ENCODE measurements at regions not wholly inside any gene's neighbourhood (a gene's known extent, or its start where the extent isn't known, plus 50 kb on each side); places are given as distances from the start of the nearest gene placed in this dataset.

DNA sequence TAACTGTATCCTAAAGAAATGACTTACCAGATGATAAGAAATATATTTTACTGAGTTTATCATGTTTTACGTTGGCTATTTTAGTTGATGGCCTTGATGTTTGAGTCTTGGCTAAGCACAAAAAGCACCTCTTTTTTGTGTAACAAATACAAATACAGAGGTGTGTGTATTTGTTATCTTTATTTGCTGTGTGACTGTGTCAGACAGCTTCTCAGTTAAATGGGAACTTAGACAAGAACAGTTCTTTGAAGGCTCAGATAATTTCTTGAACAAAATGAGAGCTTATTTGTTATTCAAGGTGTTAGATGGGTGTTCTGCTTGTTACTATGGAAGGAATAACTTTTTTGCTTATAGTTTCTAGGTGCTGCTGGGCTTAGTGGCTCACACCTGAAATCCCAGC, 95.4 kb downstream of the RPS12 start:
- Mint-ChIP-seq H3K27me3 (peaks cover 5% of the 10 kb centered on the region), H3K9me3 (ENCODE audit: insufficient read depth) (no peaks in the 10 kb centered on the region), H3K4me1 (no peaks in the 10 kb centered on the region), H3K4me3 (no peak overlapping the region), H3K27ac (no peak overlapping the region)
- DNase-seq (no peak), ATAC-seq (ENCODE audit: low read depth) (no peak)
- H3K4me2 ChIP-seq (replicated peaks; ENCODE audit: low read depth, low read length, poor library complexity, severe bottlenecking), result no peak overlapping the region
- whole genome bisulfite sequencing (ENCODE audit: insufficient coverage), result no CpG with 5 or more reads among the region's 1 CpG
- H3K4me1 ChIP-seq (ENCODE audit: control insufficient read depth in 2 of 2, insufficient read depth in 2 of 2, low read length in 2 of 2), result no peaks in the 10 kb centered on the region
- ChIA-PET CTCF (no interaction called here), POLR2A (no interaction called here)
- no peaks in the 10 kb centered on the region for H3K9me3 ChIP-seq (ENCODE audit: control extremely low read depth in 1 of 3, control insufficient read depth in 2 of 3, insufficient read depth in 1 of 3, low read length in 2 of 3)
- no peak overlapping the region for H3K27ac ChIP-seq (ENCODE audit: low read length in 2 of 2)
- H3K79me2 ChIP-seq (ENCODE audit: control insufficient read depth, insufficient read depth, low read length), result no peaks in the 10 kb centered on the region
- no peaks in the 10 kb centered on the region for H4K20me1 ChIP-seq (ENCODE audit: control insufficient read depth, insufficient read depth, low read length, poor library complexity, severe bottlenecking)
- intact Hi-C loops (cut with micrococcal nuclease), result no loop called here
- no peak overlapping the region for H3K4me3 ChIP-seq (ENCODE audit: control extremely low read depth in 1 of 5, extremely low read depth in 1 of 5, insufficient read depth in 1 of 5, low read depth in 2 of 5, low read length in 4 of 5)
- H2AFZ ChIP-seq (ENCODE audit: insufficient read depth, low read depth, low read length, poor library complexity, severe bottlenecking), result no peak overlapping the region
- TF ChIP-seq, protein P1, sequence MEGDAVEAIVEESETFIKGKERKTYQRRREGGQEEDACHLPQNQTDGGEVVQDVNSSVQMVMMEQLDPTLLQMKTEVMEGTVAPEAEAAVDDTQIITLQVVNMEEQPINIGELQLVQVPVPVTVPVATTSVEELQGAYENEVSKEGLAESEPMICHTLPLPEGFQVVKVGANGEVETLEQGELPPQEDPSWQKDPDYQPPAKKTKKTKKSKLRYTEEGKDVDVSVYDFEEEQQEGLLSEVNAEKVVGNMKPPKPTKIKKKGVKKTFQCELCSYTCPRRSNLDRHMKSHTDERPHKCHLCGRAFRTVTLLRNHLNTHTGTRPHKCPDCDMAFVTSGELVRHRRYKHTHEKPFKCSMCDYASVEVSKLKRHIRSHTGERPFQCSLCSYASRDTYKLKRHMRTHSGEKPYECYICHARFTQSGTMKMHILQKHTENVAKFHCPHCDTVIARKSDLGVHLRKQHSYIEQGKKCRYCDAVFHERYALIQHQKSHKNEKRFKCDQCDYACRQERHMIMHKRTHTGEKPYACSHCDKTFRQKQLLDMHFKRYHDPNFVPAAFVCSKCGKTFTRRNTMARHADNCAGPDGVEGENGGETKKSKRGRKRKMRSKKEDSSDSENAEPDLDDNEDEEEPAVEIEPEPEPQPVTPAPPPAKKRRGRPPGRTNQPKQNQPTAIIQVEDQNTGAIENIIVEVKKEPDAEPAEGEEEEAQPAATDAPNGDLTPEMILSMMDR (IDR thresholded peaks at IDR 0.05), result no peak
- TF ChIP-seq EZH2 (IDR thresholded peaks at IDR 0.05; ENCODE audit: borderline replicate concordance, insufficient read depth, low read depth, low read length, poor library complexity, severe bottlenecking), result no peak
- no peak overlapping the region for H3K9ac ChIP-seq (ENCODE audit: low read length)
- H3K27me3 ChIP-seq (replicated peaks in 1 of 4; ENCODE audit: control extremely low read depth in 1 of 4, control insufficient read depth in 3 of 4, insufficient read depth in 4 of 4, low read length in 3 of 4), result no peaks in the 10 kb centered on the region
- no peaks in the 10 kb centered on the region for H3K36me3 ChIP-seq (replicated peaks in 1 of 2; ENCODE audit: control extremely low read depth in 1 of 2, control insufficient read depth in 1 of 2, extremely low read depth in 1 of 2, insufficient read depth in 2 of 2, low read length in 1 of 2)

DNA sequence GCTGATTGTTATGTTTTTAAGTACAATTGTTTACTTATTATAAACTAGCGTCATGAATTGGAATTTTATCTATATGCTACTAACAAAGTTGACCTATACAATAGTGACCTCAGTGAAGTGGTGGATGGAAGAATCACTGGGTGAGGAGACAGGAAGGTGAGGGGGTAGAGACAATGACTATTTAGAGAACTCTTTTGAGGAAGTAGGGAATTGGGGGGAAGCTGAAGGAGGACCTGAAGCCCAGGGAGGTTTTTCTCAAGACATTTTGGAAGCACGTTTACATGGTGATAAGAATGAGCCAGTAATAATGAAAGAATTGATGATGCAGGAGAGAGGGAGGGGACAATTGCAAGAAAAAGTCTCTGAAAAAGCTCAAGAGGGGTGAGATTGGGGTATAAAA, 96.4 kb downstream of the RPS12 start:
- no peak overlapping the region for H3K4me3 Mint-ChIP-seq
- no peaks in the 10 kb centered on the region for H3K9me3 ChIP-seq (ENCODE audit: control extremely low read depth in 1 of 3, control insufficient read depth in 2 of 3, insufficient read depth in 1 of 3, low read length in 2 of 3)
- no peak overlapping the region for H3K27ac ChIP-seq (ENCODE audit: low read length in 2 of 2)
- ATAC-seq (ENCODE audit: low read depth) (no peak), DNase-seq (no peak)
- ChIA-PET CTCF (no interaction called here), POLR2A (no interaction called here)
- no peaks in the 10 kb centered on the region for H3K27me3 ChIP-seq (replicated peaks in 1 of 4; ENCODE audit: control extremely low read depth in 1 of 4, control insufficient read depth in 3 of 4, insufficient read depth in 4 of 4, low read length in 3 of 4)
- no peaks in the 10 kb centered on the region for H3K79me2 ChIP-seq (ENCODE audit: control insufficient read depth, insufficient read depth, low read length)
- no peak overlapping the region for H3K4me2 ChIP-seq (replicated peaks; ENCODE audit: low read depth, low read length, poor library complexity, severe bottlenecking)
- H3K9ac ChIP-seq (ENCODE audit: low read length), result no peak overlapping the region
- H3K9me3 Mint-ChIP-seq (ENCODE audit: insufficient read depth), result no peaks in the 10 kb centered on the region
- WGBS (ENCODE audit: insufficient coverage), result 0% methylated on average over 1 of the region's 2 CpGs
- no peaks in the 10 kb centered on the region for H3K4me1 Mint-ChIP-seq
- H3K27me3 Mint-ChIP-seq, result peaks cover 13% of the 10 kb centered on the region
- no peaks in the 10 kb centered on the region for H4K20me1 ChIP-seq (ENCODE audit: control insufficient read depth, insufficient read depth, low read length, poor library complexity, severe bottlenecking)
- TF ChIP-seq, protein P1 (IDR thresholded peaks at IDR 0.05), result no peak
- TF ChIP-seq EZH2 (IDR thresholded peaks at IDR 0.05; ENCODE audit: borderline replicate concordance, insufficient read depth, low read depth, low read length, poor library complexity, severe bottlenecking), result no peak
- intact Hi-C loops (cut with micrococcal nuclease), result no loop called here
- no peak overlapping the region for H3K4me3 ChIP-seq (ENCODE audit: control extremely low read depth in 1 of 5, extremely low read depth in 1 of 5, insufficient read depth in 1 of 5, low read depth in 2 of 5, low read length in 4 of 5)
- no peaks in the 10 kb centered on the region for H3K4me1 ChIP-seq (ENCODE audit: control insufficient read depth in 2 of 2, insufficient read depth in 2 of 2, low read length in 2 of 2)
- H2AFZ ChIP-seq (ENCODE audit: insufficient read depth, low read depth, low read length, poor library complexity, severe bottlenecking), result no peak overlapping the region
- H3K27ac Mint-ChIP-seq, result no peak overlapping the region
- no peaks in the 10 kb centered on the region for H3K36me3 ChIP-seq (replicated peaks in 1 of 2; ENCODE audit: control extremely low read depth in 1 of 2, control insufficient read depth in 1 of 2, extremely low read depth in 1 of 2, insufficient read depth in 2 of 2, low read length in 1 of 2)
